Right lung (tissue), 2 donors: ENCODE measurements at regions not wholly inside any gene's neighbourhood (a gene's known extent, or its start where the extent isn't known, plus 50 kb on each side); places are given as distances from the start of the nearest gene placed in this dataset.

Source experiments
- DNase-seq, 2 donors: peaks; one replicate each; pipeline ENCODE4 v3.0.0-alpha.2; 2013

DNA sequence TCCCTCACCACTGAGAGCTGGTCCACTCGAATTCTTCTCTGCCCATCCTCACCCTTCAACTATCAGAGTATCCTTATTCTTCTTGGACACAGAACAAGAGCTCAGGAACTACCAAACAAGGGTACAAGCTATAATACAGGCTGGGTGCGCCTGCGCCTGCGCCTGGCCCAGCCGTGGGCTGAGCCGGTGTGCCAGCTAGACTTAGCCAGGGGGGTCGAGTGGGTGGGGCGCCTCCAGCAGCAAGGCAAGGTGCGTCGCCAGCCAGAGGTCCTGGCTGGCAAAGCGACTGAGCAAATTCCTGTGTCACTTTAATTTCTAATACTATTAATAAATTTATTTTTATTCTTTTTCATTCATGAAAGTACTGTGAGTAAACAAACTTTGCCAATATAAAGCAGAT lies 1072.6 kb upstream of the PIK3C3 start:
- DNase-seq: no peak

DNA sequence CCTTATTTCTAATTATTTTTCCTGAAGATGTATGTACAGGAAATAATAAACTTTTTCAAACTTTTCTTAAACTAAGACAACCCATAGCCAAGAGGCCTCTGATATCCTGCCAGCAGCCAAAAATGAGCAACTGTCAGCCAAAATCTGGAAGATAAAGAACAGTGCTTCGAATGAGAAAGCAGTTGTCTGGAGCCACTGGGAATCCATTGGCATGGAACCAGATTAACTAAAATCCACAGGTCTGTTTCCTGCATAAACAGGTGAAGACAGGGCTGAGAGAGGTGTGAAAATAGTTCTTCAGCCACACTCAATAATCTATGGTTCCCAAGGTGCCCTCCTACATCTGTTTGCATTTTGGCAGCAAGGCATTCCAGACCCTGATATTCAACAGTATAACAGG lies 1076.7 kb upstream of the PIK3C3 start:
- no peak for DNase-seq

DNA sequence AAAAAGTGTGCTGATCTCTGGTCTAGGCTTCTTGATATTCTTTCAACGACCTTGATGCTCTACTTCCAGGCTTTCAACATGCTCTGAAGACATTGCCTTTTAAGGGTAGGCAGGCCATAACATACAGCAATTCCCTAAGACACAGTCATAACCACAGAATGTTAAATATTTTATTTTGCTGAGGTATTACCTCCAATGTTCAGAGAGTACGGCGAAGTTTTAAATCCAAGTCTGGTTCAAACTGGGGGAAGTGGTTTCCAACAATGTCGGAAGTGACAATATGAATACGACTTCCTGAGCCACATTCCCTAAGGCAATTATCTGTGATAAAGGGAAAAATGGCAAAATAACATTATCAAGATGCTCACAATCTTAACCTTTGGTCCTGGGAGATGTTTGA lies 1077.9 kb upstream of the PIK3C3 start:
- no peak for DNase-seq

DNA sequence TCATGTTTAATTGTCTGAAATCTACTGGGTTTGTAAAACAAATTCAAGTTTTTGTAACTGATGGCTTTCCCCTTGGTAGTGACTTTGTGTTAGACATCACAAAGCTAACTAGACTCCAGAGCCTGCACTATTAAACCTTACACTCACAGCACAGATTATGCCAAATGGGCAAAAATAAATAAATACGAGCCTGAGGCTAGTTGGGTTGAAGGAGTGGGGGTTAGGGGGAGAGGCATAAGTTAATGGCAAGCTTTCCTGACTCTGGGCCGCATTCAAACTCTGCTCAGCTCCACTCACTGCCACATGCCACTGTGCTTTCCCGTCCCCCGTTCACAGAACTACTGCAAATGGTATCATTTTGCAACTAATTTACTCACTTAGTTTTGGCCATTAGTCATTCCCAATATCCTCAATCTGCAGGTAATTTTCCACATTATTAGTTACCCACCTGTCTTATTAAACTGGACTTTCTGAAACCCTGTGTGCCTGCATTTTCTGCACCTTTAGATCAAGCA lies 1079.9 kb upstream of the PIK3C3 start:
- no peak for DNase-seq

DNA sequence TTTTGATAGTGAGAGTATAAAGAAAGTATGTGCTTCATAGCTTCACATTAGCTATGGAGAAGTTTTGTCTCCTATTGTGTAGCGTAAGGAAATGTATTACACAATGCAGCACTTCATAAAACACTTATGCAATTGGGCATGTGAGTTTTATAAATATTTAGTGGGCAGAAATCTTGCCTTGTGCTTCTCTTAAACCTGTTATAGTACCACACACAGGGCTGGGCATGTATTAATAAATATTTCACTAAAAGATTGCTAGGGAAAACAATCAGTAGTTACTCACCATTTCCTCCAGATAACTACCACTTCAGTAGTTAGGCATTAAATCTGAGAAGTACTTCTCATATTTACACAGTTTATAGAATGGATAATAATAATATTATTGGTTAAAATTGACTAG lies 1080.8 kb upstream of the PIK3C3 start:
- peak; percentile 15 to 21 for DNase-seq

DNA sequence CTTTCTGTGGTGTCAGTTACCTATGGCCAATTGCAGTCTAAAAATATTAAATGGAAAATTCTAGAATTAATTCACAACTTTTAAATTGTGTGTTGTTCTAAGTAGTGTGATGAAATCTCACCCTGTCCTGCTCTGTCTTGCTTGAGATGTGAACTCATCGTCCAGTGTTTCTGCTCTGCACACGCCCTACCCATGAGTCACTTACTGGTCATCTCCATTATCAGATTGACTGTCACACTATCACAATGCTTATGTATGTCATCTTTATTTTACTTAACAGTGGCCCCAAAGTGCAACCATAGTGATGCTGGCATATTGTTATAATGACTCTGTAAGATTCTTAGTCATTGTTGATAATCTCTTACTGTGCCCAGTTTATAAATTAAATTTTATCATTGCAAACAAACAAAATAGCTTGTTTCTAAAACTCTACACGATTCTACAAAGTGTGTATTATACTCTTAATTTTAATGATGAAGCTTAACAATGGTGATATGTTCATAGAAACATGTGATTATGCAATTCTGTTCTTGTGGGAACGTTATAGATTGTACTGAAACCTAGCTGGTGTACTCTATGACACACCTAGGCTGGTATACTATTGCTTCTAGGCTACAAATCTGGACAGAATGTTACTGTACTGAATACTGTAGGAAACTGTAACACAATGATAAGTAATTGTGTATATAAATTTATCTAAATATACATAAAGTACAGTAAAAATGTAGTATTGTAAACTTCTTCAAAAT lies 1086.8 kb upstream of the PIK3C3 start:
- DNase-seq: no peak

DNA sequence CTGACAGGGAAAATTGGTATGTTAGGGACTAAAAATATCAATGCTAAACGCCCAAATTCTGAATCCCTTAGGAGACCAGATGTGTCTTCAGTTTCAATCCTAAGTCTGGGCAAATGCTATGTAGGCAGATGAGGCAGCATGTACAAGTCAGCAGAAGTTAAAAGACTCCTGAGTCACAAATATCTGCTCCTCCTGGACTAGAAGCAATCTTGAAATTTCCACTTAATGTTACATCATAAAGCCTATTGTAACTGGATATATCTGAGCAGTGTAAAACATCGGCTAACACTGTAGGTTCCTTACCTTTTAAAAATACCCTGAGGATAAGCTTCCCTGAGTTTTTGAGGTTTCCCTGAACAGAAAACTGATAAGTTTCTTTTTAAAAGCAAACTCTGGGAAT lies 1087.6 kb upstream of the PIK3C3 start:
- DNase-seq: no peak

DNA sequence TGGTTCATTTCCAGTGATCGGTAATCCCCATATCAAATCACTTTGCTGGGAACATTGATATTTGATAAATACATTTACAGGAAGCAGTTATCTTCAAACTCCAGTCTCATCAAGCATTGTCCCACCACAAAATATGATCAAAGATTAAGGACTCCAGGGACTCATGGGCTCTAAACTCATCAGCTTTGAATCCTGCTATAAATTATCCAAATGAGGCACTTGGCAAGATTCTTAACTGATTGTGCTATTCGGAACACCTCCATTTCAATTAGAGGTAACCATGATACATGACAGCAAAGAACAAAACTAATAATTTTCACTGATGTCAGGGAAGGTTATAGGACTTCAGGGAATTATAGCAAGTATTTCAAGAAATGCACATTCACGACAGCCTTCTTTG lies 1088.1 kb upstream of the PIK3C3 start:
- DNase-seq: no peak

DNA sequence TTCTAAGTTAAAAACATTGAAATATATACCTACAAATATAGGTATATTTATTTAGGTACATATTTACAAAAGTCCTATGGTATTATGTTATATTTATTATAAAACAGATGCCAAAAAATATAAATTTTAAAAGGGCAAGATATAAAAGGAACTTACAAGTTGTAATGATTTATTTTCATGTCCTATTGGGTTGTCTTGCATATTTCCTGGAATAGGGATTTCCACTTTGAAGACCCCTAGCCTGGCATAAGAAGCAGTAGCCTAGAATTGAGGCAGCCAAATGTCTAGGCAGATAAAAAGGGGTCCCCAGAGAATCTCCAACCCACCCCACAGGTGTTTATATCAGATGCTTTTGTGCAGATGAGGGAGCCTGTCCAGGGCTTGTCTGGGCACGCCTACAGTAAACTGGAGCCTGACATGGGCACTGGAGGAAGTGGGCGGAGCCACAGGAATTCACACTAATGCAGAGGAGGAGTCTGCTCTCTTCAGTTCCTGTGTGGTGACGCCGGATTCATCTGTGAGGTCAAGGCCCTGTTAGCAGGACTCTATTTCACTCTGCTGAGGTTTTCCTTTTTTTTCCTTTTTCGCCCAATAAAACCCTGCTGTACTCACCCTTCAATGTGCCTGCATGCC lies 1088.9 kb upstream of the PIK3C3 start:
- no peak for DNase-seq

DNA sequence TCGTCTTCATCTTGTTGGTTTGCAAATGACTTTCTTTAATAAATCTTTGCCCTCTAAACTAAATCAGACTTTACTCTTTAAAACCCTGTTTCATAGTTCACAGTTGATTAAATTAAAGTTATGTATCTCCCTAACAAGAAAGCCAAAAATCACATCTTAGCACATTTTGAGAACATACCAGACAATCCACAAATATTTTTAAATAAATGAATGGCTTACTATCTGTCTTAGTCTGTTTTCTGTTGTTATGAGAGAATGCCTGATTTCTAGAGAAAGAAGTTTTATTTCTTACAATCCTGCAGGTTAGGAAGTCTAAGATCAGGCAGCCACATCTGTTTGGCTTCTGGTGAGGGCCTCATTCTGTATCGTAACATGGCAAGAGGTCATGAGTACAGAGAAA lies 1090.2 kb upstream of the PIK3C3 start:
- DNase-seq: no peak

DNA sequence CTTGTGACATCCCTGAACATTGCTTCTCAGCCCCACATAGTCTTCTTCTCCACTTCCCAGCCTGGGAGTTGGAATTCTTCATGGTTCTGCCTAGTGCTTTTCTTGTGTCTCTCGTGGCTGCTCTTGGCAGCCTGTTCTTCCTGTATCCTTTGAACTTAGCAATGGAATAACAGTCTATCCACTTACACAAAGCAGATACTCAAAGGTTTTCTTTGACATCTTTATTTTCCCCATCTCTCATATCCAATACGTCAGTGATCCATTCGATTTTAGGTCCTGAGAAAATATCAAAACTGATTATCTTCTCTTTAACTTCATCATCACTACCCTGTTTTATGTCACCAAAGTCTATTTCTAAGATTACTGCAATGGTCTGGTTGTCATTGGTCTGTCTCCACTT lies 1091.2 kb upstream of the PIK3C3 start:
- no peak for DNase-seq

DNA sequence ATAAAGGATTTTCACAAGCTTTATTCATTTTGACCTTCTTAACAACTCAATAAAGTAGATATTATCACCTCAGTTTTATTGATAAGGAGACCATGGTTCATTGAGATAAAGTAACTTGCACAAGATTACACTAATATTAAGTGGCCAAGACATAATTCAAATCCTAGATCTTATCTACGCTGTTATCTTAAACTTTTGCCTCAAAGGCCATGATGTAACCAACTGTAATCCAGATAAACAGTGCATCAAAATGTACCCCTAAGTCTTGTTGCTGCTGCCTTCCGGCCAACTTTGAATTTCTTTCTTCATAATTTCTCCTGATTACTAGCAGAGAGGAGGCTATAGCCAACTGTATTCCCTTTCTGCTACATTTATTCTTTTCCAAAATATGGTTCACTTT lies 1094.8 kb upstream of the PIK3C3 start:
- no peak for DNase-seq

DNA sequence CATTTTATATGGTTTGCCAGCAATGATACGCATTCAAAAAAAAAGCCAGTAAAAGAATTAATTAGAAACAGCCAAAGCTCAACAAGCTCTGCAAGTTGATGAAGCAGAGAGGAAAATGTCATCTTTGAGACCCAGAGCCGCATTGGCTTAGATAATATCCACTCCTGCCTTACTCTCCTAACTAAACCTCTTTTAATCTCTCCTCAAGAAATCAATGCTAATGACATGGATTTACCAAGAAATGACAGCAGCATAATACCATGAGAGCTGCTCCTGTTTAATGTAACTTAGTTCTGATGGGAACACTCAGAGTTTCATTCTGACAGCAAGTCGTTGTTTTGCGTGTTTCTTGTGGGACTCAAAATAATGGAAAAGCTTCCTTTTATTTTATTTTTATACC lies 1099.4 kb upstream of the PIK3C3 start:
- DNase-seq: no peak

DNA sequence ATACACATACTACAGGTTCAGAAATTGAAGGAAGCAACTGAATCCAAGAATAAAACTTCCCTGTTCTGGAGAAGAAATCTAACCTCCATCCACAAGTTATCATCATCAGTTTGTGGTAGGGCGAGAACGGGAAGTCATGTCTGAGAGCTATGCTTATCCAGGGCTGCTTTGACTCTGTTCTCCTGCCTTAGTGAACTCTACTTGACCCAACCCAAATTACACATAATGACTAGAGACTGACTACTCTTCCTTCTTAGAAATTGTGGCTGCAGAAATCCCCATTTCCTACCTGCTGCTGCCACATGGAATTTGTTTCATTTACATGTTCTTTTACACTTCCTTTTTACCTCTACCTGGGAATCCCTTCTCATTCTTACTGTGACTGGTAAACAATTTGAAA lies 1102.6 kb upstream of the PIK3C3 start:
- DNase-seq: no peak

DNA sequence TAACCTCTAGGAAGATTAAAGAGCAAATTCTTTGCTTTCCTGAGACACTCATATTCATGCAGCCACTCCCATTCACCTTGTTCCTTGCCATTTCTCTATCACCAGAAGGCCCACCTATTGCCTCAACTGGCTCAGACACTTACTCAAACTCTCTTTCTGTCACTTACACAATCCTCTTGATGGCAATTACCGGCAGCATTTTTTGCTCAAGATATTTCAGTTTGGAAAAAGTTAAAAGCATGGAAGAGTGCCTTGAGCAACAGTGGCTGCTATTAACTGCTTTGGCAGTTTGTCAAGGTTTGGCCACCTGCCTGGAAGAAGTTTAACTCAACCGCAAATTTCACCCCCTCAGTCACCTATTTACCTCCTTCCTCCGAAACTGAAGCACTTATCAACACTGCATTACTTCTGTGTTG lies 1104.0 kb upstream of the PIK3C3 start:
- peak; percentile 25 to 30 for DNase-seq

DNA sequence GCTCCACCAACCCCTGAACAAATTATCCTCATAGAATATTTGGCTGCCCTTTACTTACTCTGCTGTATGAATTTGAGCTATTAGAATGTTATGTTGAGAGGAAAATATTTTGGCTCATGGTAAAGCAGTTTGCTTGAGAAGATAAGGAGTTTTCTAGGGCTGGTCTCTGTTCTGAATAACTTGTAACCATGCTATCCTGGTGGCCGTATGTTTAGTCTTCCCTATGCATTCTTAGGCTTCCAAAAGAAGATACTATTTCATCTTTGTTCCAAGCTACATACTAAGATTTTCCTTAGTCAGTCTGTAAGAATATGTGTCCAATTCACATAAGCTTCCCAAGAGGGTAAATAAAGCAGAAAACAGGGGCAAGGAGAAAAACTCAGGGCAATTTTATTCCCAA lies 1105.1 kb upstream of the PIK3C3 start:
- no peak for DNase-seq

DNA sequence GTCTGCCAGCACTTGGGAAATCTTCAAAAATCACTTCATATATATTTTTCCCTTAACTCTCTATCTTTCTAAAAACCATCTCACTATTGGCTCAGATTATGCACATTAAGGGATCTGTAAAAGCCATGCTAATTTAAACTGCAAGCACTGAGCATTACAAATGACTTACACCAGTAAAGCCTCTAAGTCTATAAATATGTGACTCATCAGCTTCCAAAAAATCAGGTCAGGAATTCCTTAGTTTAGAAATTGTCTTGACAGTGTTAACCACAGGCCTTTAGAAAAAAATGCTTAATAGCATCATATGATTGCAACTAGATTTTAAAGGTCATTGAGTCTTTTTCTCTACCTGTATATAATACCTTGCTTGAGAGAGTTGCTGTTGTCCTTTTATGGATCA lies 1113.6 kb upstream of the PIK3C3 start:
- no peak for DNase-seq

DNA sequence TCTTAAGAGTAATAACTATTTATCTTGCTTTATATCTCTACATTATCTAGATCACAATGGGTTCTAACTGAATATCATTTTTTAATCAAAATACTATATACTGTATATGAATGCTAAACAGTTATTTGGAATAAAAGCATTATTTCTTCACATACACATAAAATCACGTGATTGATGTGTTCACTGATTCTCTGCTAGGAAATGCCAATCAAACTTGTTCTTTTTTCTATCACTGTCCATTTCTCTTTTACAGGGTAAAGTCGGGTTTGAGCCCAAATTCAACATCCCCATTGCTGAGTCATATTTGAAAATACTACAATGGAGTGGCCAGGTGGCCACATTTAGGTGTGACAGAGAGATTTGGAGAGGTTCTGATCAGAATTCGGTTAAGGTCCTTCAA lies 1114.0 kb upstream of the PIK3C3 start:
- DNase-seq: no peak

DNA sequence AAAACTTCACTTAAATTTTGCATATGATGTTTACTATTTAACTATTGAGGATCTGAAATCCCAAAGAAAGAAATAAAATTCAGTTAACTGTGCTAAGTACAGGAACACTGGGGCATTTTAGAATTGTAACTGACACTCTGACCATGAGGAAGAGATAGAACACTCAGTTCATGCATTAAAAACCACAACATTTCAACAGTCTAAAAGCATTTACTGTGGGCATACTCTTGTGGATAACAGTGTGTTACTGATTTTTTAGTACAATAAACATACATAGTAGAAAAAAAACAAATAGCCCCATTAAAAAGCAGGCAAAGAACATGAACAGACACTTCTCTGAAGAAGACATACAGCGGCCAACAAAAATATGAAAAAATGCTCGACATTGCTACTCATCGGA lies 1122.7 kb upstream of the PIK3C3 start:
- DNase-seq: no peak

DNA sequence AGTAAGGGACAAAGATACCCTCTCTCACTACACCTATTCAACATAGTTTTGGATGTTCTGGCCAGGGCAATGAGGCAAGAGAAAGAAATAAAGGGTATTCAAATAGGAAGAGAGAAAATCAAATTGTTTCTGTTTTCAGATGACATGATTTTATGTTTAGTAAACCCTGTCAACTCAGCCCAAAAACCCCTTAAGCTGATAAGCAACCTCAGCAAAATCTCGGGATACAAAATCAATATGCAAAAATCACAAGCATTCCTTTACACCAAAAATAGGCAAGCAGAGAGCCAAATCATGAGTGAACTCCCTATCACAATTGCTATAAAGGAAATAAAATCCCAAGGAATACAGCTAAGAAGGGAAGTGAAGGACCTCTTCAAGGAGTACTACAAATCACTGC lies 1130.7 kb upstream of the PIK3C3 start:
- no peak for DNase-seq

DNA sequence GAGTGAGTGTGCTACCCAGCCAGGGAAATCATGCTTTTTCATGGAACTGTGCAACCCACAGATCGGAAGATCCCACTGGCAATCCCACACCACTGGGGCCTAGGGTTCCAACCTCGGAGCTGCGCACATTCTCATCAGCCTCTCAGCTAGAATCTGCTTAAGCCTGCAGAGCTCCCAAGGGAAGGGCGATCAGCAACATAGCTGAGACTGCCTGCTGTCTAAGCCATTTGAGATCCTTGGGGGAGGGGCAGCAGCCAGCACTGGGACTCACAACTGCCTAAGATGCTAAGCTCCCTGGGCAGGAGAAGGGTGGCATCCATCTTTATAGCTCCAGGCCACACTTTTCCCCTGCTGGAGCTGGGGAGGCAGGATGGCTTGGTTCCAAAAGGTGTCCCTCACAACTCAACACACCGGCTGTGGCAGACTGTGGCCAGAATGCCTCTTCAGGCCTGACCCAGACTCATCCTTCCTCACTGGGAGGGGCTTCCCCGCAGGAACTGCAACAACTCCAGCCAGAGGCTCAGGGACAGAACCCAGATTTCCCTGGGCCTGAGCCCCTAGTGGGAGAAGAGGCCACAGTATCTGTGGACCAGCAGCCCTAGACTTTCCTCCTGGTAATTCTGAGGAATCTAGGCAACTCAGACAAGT lies 1133.3 kb upstream of the PIK3C3 start:
- no peak for DNase-seq

DNA sequence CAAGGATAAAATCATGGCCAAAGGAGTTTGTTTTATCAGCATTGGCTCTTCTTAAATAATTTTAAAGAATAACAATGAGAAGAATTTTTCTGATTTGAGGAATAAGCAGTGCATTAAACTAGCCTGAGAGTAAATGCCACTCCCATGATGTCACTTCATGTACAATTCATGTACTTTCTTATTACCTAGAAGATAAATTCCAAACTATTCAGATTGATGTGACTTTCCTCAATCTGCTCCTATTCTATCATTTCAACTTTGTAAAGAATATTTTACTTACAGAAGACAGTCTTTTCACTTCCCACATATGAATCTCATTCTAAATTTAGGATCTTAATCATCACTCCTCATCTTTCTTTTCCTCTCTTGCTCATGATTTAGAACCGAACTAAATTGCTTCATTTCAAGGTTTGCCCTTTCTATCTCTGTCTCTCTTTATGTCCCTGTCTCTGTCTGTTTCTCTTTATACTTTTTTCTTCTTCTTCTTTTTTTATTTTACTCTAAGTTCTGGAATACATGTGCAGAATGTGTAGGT lies 1142.0 kb upstream of the PIK3C3 start:
- no peak for DNase-seq

DNA sequence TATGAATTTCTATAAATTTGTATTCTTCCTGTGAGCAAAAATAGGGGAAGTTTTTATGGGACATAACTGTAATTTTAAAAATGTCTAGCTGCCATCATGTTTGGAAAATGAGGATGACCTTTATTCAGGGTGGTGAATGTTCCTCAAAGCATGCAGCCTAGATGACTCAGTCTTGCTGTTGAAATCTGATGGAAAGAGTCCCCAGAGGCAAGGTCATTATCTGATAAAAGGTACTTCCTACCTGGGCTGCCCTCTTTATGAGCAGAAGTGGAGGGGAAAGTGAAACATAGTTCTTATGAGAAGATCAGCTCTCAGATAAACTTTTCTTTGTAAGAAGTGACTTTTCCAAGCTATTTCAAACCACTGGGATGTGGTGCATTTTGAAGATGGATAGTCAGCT lies 1144.7 kb upstream of the PIK3C3 start:
- no peak for DNase-seq
